Activated T-cell treated with anti-CD3 and anti-CD28 coated beads, Interleukin-2, amount 50 U/mL, for 24 hours (primary cell): ENCODE measurements at regions not wholly inside any gene's neighbourhood (a gene's known extent, or its start where the extent isn't known, plus 50 kb on each side); places are given as distances from the start of the nearest gene placed in this dataset.
"Not testable (repeated sequence)": the region's sequence is repeated elsewhere in the genome, so short reads cannot be mapped to it uniquely, and the experiment has no call there.

Experiments used
- DNase-seq: peaks from one replicate; pipeline ENCODE4 v3.0.0-alpha.2; 2020
- H3K27ac Mint-ChIP-seq: 2 replicates; pipeline ENCODE4 v1.8.0; 2020; ENCODE audit warnings: mild to moderate bottlenecking, mixed read lengths
- H3K27me3 Mint-ChIP-seq: 2 replicates; pipeline ENCODE4 v1.8.0; 2020; ENCODE audit warnings: mixed read lengths
- H3K36me3 Mint-ChIP-seq: 2 replicates; pipeline ENCODE4 v1.8.0; 2020; ENCODE audit warnings: low read depth, mixed read lengths
- H3K4me1 Mint-ChIP-seq: 2 replicates; pipeline ENCODE4 v1.8.0; 2020; ENCODE audit warnings: low read depth, mixed read lengths
- H3K4me3 Mint-ChIP-seq: 2 replicates; pipeline ENCODE4 v1.8.0; 2020; ENCODE audit warnings: mild to moderate bottlenecking, moderate library complexity, mixed read lengths
- H3K9me3 Mint-ChIP-seq: 2 replicates; pipeline ENCODE4 v1.8.0; 2020; ENCODE audit warnings: mixed read lengths

GRCh38 chr13:112176141-112177119 lies 109.5 kb downstream of the SOX1 start:
- not testable (repeated sequence) for DNase-seq, H3K4me3 Mint-ChIP-seq, H3K36me3 Mint-ChIP-seq, H3K27ac Mint-ChIP-seq, H3K9me3 Mint-ChIP-seq, H3K4me1 Mint-ChIP-seq
- H3K27me3 Mint-ChIP-seq = peaks cover 14% of the 10 kb centered on the region

GRCh38 chr13:112177450-112178288 lies 110.7 kb downstream of the SOX1 start:
- Mint-ChIP-seq H3K27ac (no peak overlapping the region), H3K4me1 (no peaks in the 10 kb centered on the region), H3K36me3 (no peaks in the 10 kb centered on the region), H3K4me3 (no peak overlapping the region), H3K27me3 (peaks cover 10% of the 10 kb centered on the region), H3K9me3 (peaks cover 8% of the 10 kb centered on the region)
- DNase-seq = no peak

GRCh38 chr13:112178769-112179168 lies 111.8 kb downstream of the SOX1 start:
- H3K27ac Mint-ChIP-seq = no peak overlapping the region
- H3K27me3 Mint-ChIP-seq = peaks cover 8% of the 10 kb centered on the region
- no peak for DNase-seq
- H3K36me3 Mint-ChIP-seq = no peaks in the 10 kb centered on the region
- H3K4me3 Mint-ChIP-seq = no peak overlapping the region
- H3K9me3 Mint-ChIP-seq = peaks cover 6% of the 10 kb centered on the region
- no peaks in the 10 kb centered on the region for H3K4me1 Mint-ChIP-seq

DNA sequence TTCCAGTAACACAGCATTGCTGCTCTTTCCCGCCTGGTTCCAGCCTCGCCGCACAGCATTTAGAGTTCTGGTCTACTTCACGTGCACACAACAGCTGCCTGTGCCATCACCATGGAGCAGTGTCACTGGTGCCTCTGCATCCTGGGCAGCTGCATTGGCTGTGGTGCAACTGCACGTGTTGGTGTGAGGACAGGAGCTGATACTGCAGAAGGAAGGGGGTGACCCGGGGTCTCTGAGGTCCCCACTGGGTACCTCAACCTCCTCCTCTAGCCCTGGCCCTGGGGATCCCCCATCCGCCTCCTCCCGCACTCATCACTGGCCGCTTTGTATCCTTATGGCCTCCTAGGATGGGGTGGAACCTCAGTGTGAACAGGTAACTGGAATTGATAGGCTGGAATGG lies 112.5 kb downstream of the SOX1 start:
- no peak overlapping the region for H3K27ac Mint-ChIP-seq
- no peak for DNase-seq
- peaks cover 3% of the 10 kb centered on the region for H3K27me3 Mint-ChIP-seq
- no peaks in the 10 kb centered on the region for H3K4me1 Mint-ChIP-seq
- H3K4me3 Mint-ChIP-seq = no peak overlapping the region
- H3K36me3 Mint-ChIP-seq = no peaks in the 10 kb centered on the region
- no peaks in the 10 kb centered on the region for H3K9me3 Mint-ChIP-seq

GRCh38 chr13:112179995-112180394 lies 113.0 kb downstream of the SOX1 start:
- H3K27ac Mint-ChIP-seq = no peak overlapping the region
- H3K27me3 Mint-ChIP-seq = peaks cover 2% of the 10 kb centered on the region
- no peaks in the 10 kb centered on the region for H3K4me1 Mint-ChIP-seq
- H3K9me3 Mint-ChIP-seq = no peaks in the 10 kb centered on the region
- no peak for DNase-seq
- H3K36me3 Mint-ChIP-seq = no peaks in the 10 kb centered on the region
- no peak overlapping the region for H3K4me3 Mint-ChIP-seq

DNA sequence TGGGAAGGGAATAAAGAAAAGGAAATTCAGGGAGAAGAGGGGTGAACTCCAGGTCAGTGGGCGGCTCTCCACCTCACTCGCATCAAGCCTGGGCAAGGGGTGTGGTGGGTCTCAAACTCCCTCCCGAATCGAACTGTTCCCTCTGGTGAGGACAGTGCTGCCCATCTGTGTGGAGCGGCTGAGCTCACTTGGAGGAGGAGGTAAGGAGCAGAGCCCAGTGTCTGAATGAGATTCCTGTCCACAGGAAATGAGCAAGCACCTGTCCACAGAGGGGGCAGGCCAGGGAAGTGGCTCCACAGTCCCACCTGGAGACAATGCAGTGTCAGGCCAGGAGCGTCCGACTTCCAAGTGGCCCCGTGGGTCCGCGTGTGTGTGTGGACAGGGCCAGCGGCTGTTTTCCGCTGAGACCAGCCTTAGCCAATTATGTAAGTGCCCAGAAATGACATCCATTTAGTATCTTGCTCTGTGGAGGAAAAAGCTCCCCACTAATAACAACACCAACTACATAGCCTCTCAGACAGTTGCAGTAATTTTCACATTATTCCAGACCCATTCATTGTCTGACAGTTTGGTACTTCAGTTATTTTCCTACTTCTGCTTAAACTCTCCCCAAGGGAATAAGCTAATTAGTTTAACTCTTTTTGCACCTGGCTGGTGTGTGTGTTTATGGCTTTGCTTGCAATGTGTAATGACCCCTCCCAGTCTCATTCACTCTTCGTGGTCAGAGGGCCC lies 114.6 kb downstream of the SOX1 start:
- no peaks in the 10 kb centered on the region for H3K9me3 Mint-ChIP-seq
- H3K36me3 Mint-ChIP-seq = no peaks in the 10 kb centered on the region
- H3K4me3 Mint-ChIP-seq = no peak overlapping the region
- no peaks in the 10 kb centered on the region for H3K27me3 Mint-ChIP-seq
- no peak overlapping the region for H3K27ac Mint-ChIP-seq
- H3K4me1 Mint-ChIP-seq = no peaks in the 10 kb centered on the region
- no peak for DNase-seq

DNA sequence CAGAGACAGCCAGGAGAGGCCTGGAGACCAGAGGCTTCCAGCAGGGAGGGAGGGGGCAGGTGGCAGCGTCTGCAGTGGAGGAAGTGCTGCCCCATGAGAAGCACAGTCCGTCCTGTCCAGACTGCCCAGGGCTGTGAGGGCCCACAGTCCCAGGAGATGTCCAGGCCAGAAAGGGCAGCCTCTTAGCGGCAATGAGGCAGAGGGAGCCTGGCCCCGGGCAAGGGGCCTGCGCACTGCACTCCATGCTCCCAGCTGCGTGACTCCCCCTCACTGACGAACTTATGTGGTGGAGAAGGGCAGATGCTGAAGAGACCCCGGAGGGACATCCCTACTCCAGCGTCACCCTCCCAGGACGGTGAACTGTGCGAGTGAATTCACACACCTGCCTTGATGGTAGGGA lies 115.3 kb downstream of the SOX1 start:
- H3K27ac Mint-ChIP-seq = no peak overlapping the region
- no peak overlapping the region for H3K4me3 Mint-ChIP-seq
- H3K4me1 Mint-ChIP-seq = no peaks in the 10 kb centered on the region
- no peak for DNase-seq
- no peaks in the 10 kb centered on the region for H3K36me3 Mint-ChIP-seq
- H3K27me3 Mint-ChIP-seq = no peaks in the 10 kb centered on the region
- H3K9me3 Mint-ChIP-seq = no peaks in the 10 kb centered on the region

DNA sequence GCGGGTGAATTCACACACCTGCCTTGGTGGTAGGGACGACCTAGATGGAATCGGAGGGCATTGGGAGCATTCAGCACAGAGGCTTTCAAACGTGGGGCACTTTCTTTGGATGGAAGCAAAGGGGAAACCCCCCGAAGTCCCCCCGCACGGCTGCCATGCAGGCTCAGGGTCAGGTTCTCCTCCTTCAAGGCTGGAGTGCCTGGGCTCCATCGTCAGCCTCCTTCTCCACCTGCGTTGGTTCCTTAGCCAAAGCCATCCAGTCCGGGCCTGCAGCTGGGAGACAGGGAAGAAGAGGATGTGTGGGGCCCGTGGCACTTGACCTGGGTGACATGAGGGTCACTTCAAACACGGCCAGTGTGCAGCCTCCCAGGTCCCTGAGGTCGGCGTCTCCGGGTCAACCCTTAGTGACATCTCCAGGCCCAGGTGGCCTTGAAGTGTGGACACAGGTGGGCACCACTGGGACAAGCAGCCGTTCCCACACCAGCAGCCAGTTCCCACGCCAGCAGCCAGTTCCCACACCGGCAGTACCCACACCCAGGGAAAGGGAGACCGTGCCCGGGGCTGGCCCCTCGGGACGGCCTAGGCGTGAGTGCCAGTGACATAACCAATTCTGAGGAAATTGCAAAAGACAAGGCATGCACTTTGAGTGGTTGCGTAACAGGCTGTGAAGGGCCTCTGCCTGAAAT lies 116.0 kb downstream of the SOX1 start:
- H3K27ac Mint-ChIP-seq = no peak overlapping the region
- no peak overlapping the region for H3K4me3 Mint-ChIP-seq

GRCh38 chr13:112183532-112184090 lies 116.7 kb downstream of the SOX1 start:
- H3K9me3 Mint-ChIP-seq = no peaks in the 10 kb centered on the region
- no peaks in the 10 kb centered on the region for H3K4me1 Mint-ChIP-seq
- H3K4me3 Mint-ChIP-seq = no peak overlapping the region
- H3K27me3 Mint-ChIP-seq = no peaks in the 10 kb centered on the region
- DNase-seq = no peak
- H3K36me3 Mint-ChIP-seq = no peaks in the 10 kb centered on the region
- H3K27ac Mint-ChIP-seq = no peak overlapping the region

More for the DNA sequence above, 116.0 kb downstream of the SOX1 start:
- no peak for DNase-seq
- H3K27me3 Mint-ChIP-seq = no peaks in the 10 kb centered on the region
- no peaks in the 10 kb centered on the region for H3K9me3 Mint-ChIP-seq
- no peaks in the 10 kb centered on the region for H3K36me3 Mint-ChIP-seq
- no peaks in the 10 kb centered on the region for H3K4me1 Mint-ChIP-seq

GRCh38 chr13:112184261-112184660 lies 117.3 kb downstream of the SOX1 start:
- no peaks in the 10 kb centered on the region for H3K9me3 Mint-ChIP-seq
- DNase-seq = no peak
- H3K27ac Mint-ChIP-seq = no peak overlapping the region

DNA sequence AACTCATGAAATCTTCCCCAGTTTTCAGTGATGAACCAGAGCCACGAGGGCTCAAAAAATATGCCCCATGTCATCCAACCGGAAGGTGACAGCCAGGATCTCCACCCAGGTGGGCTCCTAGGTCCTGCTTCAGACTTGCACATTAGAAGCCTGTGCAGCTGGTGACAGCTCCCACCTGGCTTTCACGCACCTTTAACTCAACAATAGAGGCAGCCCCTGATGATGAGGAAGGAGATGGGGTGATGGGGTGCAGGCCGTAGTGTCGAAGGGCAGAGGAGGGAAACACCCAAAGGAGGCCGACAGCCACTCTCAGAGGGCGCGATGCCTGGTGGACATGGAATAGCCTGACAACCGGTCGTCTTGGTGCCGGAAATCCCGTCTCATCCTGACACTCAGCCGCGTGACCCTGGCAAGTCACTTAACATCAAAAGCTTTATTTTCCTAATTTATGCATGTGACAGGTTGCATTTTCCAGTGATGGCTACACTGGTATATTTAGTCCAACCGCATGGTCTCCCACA lies 118.0 kb downstream of the SOX1 start:
- Mint-ChIP-seq H3K27me3 (no peaks in the 10 kb centered on the region), H3K4me3 (no peak overlapping the region), H3K9me3 (no peaks in the 10 kb centered on the region), H3K27ac (no peak overlapping the region), H3K36me3 (no peaks in the 10 kb centered on the region), H3K4me1 (no peaks in the 10 kb centered on the region)
- no peak for DNase-seq

More at GRCh38 chr13:112184261-112184660, 117.3 kb downstream of the SOX1 start:
- H3K4me3 Mint-ChIP-seq = no peak overlapping the region
- H3K4me1 Mint-ChIP-seq = no peaks in the 10 kb centered on the region
- H3K36me3 Mint-ChIP-seq = no peaks in the 10 kb centered on the region
- no peaks in the 10 kb centered on the region for H3K27me3 Mint-ChIP-seq

GRCh38 chr13:112185466-112185865 lies 118.5 kb downstream of the SOX1 start:
- no peak for DNase-seq
- Mint-ChIP-seq H3K9me3 (no peaks in the 10 kb centered on the region), H3K27me3 (no peaks in the 10 kb centered on the region), H3K36me3 (no peaks in the 10 kb centered on the region), H3K4me1 (no peaks in the 10 kb centered on the region), H3K27ac (no peak overlapping the region), H3K4me3 (no peak overlapping the region)

GRCh38 chr13:112186091-112186490 lies 119.1 kb downstream of the SOX1 start:
- H3K36me3 Mint-ChIP-seq = no peaks in the 10 kb centered on the region
- H3K27me3 Mint-ChIP-seq = no peaks in the 10 kb centered on the region
- H3K4me3 Mint-ChIP-seq = no peak overlapping the region
- H3K4me1 Mint-ChIP-seq = no peaks in the 10 kb centered on the region
- no peak for DNase-seq
- H3K9me3 Mint-ChIP-seq = no peaks in the 10 kb centered on the region
- no peak overlapping the region for H3K27ac Mint-ChIP-seq
